Ecto neural progenitor cell (in vitro differentiated cells): ENCODE measurements at regions not wholly inside any gene's neighbourhood (a gene's known extent, or its start where the extent isn't known, plus 50 kb on each side); places are given as distances from the start of the nearest gene placed in this dataset.
A peak's percentile ranks its signal among the peaks of the same experiment; 100 is the strongest.

Experiments used
- DNase-seq: peaks from one replicate; pipeline ENCODE4 v3.0.0-alpha.2; 2018; ENCODE audit warnings: low spot score

DNA sequence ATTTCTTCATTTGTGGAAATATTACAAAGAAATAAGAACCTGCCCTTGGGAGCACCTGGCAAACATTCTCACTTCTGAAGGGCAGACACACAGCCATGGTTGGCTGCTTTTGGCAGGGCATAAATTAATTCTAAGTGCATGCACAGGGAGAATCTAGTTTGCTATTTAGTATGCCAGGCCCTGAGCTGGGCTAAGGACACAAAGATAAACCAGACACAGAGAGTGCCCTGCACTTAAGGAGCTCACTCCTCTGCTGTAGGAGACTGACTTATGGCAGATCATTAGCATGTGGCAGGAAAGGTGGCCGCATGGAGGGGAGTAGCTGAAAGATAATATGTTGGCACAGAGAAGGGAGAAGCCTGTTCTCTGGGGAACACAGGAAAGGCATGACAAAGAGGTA, 367.0 kb downstream of the LPIN1 start:
- DNase-seq = no peak

DNA sequence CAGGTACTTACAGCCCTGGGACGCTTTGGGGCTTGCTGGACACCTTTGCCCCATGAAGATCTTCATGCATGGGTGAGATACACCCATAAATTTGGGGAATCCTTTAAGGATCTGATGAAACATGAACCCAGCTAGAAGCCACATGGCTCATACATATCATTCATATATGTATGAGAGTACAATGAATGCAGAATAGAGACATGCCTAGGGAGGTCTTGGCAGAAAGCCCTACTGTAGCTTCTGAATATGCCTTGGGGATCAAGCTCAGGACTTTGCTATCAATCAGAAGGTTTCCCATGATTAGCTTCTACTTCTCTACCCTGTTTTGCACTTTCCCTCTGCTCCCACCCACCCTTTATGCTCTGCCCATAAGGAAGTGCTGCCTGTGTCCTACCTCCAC, 368.4 kb downstream of the LPIN1 start:
- no peak for DNase-seq

DNA sequence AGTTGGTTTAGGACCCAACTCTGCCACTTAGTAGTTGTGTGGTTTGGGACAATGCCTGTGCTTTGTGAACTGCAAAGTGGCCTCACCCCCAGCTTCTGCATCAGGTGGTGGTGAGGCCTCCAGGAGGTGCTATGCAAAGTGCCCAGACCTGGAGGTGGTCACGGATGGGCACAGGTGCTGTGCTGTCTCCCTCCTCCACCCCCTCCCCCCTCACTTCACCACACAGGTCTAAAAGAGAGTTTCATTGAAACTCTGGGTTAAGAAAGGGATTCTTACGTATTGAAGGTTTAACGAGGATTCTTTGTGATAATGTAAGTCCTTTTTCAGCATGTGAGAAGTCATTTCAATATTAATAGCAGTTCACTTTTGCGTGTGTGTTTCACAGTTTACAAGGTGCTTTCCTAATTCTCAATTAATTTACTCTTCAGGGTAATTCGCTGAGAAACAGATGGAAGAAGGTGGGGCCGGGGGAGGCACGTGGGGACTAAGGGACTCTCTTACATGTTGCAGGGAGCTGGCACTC, 369.9 kb downstream of the LPIN1 start:
- no peak for DNase-seq

DNA sequence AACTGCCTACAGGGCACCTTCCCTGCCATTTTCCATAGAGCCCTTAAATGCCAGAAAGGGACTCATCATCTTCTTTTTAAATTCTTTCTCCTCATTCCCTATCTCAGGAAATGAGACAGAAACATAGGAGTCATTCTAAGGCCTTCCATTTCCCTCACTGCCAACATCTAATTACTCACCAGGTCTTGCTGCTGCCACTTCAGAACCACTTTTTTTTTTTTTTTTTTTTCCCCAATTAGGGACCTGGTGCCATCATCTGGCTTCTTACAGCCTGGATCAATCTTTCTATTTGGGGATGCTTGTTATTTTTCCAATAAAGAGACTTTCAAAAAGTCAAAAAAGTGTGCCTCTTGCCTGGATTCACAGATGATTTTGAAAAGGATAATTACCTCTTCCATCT, 373.4 kb downstream of the LPIN1 start:
- no peak for DNase-seq

DNA sequence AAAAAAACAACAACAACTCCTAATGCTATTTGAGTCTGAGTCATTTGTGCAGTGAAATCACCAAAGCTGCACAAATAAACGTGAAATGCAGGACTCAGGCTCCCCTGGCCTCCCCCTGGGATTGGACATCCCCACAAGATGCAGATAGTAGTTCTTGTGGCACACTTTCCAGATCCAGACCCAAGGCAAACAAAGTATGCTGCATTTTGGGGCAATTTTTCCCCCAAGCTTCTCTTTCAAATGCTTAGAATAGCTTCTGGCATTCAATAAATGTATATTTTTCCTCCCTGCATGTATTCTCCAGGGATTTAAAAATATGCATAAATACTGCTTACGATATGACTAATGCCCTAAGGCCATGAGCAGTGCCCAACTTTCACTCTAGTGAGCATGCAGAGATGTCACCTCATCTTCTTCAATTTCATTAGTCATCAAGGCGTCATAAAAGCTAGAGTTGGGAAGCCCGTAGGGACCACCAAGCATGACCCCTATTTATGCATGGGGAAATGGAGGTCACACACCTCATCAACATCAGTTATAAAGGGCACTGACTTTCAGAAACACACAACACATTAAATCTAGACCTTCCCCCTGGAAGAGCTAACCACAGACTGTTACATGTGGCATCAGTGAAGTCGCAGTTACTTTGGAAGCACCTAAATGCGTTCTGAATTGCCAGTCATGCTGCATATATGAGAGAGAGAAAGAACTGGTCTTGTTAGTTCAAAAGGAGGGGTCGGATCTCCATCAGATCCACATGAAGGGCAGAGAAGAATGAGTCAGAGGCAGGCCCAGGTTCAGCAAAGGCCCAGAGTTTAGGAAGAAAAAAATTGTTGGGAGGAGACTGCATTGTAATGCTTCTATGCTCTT, 374.1 kb downstream of the LPIN1 start:
- no peak for DNase-seq

DNA sequence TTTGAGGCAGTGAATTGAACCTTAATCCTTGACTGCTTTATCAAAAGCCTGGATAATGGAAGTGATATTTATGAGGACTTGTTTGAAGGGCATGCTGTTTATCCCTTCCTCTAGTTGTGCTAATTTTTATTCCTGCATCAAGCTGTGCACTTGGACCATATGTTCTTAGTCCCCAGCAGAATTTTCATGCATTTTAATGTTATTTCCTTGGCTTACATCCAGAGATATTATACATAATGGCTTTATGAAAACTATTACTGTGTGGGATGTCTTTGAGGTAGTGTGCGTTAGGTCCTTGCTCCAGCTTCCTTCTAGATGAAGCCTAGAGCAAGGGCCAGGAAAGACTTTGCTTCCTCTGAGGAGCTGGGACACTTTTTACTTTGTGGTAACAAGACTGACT, 378.4 kb downstream of the LPIN1 start:
- DNase-seq = no peak

DNA sequence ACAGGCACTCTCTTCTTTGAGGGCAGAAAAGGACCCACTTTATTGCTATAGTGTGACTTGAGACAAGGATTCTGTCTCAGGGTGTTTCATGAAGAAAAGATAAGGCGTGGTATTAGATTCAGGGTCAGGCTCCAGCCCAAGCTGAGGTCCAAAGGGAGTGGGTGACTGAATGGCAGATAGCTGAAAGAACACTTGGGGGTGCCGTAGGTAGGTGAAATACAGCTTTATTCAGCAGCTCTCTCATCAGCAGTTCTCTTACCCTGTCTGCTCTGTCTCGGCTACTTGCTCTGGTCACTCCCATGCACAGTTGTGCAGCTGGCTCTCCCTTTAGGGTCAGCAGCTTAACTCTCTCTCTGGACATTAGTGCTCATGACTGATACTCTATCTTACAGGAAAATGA, 379.9 kb downstream of the LPIN1 start:
- DNase-seq = no peak

DNA sequence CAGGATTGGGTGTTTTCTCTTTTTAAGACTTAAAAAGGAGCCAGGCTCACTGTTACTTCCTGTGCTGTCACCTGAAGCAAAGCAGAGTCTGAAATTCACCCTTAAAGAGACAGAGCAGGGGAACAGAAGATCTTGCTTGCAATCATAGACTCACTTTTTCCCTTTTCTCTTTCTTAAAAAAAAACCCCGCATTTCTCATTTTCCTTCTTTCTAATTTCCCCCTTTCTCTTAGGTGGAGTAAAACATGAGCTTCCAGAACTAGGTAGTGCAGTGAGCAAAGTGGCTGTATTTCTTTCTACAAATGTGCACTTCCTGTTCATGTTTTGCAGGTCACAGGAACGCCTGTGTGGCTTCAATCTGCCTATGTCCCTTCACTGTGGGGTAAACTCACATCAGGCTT, 381.2 kb downstream of the LPIN1 start:
- no peak for DNase-seq

DNA sequence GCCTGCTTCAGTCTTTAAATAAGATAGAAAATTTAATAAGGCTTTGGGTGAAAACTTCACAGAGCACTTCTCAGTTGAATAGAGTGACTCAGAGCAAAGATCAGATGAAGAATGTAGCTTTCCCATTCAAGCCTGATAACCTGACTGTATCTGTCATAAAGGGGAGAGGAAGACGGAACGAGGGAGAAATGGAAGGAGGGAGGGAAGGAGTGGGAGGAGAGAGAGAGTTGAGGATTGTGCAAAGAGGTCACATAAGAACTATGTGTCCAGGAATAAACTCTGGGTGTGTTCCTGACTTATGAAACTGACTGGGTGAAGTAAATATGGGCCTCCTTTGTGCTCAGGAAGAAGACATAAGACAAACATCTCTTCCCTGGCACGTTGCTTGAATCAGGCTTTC, 385.5 kb downstream of the LPIN1 start:
- no peak for DNase-seq

DNA sequence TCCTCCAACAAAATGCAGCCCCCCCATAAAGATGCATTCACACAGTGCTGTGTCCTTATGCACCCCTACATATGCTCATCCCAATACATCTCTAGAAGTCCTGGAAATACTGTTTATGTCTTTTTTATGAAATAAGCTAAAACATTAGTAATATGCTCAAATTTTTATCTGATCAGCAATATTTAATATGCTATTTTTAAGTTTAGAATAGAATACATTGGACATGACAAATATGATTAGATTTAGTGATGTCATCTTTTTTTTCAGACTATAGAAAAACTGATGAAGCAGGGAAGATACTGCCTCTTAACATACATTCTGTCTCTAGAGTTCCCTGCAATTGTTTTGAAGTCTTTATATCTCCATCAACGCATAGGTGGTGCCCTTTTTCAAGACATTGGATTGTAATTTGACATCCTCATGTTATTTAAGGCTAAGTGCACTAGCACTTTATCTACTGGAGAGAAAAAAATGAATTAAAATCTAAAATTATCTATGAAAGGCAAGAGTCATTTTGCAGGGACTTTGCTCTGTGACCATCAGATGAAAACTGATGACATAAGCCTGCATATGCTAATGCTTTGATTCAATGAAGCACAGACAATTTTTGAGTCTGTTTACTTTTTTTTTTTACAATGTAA, 395.3 kb downstream of the LPIN1 start:
- DNase-seq = no peak

DNA sequence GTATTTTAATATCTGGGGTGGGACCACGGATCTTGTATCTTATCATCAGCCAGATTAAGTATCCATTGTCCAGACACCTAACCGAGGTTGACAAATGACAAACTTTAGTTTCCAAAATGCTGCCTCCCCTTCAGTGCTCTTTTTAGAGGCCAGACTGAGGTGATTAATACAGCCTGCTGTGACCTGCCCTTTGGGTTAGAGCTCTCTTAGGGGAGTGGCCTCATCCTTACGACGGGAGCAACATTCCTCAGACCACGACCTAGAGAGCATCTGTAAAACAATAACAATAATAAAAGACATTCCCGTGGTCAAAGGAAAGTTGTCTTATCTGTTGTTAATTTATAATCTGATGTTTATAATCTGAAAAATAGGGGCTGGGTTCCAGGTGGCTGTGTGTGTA, 405.3 kb downstream of the LPIN1 start:
- no peak for DNase-seq

DNA sequence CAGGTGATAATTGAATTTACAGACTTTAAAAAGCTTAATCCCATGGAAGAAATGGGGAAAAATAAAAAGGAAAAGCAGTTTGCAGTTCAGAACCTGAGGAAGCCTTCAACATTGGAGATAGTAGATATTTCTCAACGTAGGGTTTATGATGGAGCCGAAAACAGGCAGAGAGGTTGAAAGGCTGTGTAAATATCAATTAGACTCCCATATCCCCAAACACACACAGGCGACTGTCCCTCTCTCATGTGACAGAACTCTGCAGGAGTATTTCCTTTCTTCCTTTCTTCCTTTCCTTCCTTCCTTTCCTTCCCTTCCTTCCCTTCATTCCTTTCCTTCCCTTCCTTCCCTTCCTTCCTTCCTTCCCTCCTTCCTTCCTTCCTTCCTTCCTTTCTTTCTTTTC, 406.5 kb downstream of the LPIN1 start:
- no peak for DNase-seq

DNA sequence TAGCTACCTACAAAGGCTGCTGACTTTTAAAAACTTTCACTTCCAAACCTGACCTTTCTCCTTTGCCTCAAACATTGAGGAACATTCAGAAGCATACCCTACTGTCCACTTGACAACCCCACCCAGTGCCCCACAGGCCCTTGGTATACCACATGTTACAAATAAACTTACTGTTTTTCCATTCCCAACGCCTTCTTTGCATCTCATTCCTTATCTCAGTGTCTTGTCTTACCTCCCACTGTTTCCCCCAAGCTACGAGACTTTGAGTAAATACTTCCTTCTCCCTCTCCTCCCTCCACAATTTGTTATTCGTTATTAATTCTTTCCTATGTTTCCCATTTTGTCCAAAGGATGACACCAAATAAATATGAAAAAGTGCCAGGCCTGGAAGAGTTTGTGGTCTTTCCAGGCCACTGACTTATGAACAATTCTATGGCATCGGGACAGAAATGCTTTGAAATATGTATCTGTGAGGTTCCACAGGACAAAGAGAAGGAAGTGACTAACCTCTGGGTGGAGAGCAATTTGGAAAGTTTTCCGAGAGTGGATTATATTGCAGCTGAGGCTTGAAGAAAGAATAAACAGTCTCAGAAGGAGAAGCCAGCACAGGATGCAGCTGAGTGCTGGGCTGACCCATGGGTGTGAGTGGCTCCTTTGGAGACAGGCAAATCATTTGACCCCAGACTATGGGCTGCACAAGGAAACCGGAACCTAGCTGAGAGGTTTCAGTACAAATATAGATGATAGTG, 409.0 kb downstream of the LPIN1 start:
- DNase-seq = no peak

DNA sequence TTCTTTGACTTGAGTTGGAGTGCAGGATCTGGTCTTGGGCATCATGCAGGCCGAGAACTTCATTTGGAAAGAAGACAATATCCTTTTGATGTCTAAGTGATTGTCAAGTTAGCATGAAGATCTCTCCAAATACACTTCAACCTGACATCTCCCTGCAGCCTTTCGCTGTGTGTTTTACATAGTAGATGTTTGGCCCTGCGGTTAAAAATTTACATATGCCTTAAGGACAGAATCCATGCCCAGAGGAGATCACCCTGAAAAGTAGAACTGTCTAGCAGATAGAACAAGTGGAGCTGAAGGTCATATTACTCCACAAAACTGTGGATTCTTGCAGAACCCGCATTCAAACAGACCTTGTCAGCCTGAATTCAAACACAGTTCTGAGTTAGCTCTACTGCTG, 409.9 kb downstream of the LPIN1 start:
- DNase-seq = no peak

DNA sequence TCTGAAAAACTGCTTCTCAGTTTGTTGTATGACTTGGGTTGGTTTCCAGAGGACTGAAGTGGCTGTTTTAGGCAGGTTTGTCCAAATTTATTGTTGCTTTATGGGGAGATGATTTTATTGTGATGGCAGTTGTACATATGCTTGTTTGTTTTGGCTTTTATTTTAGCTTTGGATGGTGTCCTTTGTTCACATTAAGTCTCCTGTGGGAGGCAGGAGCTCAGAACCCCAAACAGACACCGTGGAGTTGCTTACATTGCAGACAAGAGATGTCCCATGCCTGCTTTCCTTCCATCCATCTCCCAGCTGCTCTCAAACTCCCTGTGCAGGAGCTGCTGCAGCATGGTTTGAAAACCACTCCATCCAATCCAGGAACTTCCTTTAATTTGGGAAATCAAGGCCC, 414.7 kb downstream of the LPIN1 start:
- no peak for DNase-seq

DNA sequence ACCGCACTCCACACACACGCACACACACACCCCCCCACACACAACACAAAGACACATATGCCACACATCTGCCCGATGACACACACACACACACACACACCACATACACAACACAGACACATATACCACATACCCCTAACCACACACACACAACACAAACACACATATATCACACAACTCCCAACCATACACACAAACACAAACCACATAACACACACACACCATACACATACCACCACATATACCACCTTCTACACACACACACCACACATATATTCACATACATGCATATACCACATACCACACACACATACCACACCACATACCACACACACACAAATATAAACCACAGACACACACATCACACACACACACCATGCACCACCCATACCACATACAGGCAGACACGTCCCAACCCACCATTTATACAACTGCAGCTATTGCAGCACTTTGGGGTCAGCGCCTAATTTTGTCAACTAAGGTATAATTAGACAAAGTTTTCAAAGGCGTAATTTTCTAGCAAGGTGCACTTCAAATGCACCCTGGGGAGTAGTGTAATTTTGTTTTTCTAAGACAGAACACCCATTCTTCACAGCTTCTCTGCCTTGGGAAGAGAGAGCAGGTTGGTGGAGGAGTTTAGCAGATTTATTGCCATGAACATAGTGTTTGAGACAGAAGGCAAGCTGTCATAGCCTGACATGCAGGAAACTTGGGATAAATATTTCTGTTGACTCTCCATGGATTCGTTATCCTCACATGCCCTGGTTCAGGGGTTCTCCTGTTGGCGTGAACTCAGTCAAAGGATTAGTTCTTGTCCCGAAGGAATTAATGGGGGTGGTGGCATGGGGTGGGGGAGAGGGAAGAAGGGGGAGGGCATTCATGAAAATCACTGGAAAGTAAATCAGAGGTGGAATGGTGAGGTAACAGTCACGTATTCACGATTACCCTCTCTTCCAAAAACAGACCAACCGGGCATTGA, 416.1 kb downstream of the LPIN1 start:
- no peak for DNase-seq

DNA sequence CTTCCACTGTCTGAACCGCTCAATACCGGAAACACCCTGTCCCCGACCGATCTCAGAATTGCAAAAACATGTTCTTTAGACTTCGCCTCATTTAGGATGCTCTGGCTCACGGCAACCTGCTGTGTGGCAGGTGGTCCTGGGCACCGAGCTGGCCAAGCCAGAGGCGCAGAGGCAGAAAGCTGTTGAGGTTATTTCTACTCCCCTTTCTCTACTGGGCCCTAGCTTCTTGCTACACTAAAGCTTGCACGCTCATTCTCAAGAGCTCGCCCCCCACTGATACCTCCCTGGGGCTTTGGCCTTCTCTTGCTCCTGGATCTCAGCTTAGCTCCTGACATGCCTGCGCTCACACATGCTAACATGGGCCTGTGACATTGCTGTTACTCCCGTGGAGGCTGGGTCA, 417.4 kb downstream of the LPIN1 start:
- DNase-seq = no peak

DNA sequence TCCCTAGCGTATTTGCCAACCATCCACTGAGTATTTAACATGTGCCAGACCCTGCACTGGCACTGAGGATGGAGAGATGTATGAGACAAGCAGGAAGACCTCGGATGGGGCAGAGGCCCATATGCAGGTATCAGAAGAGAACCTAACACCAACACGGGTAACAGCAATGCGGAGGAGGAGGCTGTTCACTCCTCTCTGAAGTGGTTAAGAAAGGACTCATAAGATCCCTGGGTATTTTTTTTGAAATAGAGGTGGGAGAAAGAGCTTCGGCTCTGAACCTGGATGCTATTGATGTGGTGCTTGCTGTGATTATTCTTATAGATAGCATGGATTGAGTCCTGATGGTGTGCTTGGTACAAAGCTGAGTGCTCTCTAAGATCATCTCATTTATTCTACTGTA, 418.3 kb downstream of the LPIN1 start:
- no peak for DNase-seq

DNA sequence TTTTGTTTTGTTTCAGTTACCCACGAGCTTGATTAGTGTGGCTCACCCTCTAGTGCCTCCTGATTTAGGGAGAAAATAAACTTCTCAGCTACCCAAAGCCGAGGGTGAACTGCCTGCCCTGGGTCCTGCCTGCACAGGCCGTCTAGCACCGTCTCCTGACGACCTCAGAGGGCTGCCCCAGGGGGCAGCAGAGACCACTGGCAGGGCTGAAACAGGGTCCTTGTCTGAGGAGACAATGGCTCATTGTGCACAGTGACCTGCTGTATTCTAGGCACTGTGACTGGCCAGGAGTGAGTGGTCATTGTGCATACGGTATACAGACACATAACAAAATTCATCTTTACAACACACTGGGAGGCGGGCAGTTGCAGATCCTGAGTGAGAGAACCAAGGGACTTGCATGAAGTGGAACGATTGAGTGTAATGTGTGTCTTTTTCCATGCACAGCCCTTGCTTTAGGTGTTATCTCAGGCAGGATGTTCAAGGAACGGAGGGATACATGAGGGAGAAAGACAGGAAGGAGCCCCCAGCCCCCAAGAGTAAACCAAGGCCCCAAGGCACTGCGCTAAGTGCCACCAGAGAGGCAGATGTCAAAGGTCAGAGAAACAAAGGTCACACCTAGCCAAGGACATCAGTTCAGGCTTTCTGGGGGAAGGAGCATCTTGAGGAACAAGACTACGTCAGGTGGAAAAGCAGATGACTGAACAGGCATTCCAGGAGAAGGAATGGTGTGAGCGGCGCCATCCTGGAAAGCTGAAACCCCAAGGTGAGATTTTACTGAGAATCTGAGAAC, 421.3 kb downstream of the LPIN1 start:
- DNase-seq = peak; percentile 67

DNA sequence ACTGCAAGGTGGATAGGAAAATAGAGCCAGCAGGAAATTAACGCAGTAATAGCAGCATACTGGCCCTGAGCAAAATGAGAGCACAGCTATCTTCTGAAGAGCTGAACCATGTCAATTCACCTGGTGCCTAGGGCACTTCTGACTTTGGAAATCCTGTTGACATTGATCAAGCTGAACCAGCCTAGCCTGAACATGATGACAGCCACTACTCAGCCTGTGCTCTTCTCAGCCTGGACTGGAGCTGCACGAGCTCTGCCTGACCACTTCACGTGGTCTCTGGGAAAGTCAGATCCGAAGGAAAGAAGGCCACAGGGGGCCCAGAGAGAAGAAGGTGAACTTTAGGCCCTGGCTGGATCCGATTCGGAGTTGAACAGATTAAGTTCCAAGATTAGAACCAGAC, 421.9 kb downstream of the LPIN1 start:
- no peak for DNase-seq
